ENCODE measurements at regions not wholly inside any gene's neighbourhood (a gene's known extent, or its start where the extent isn't known, plus 50 kb on each side); places are given as distances from the start of the nearest gene placed in this dataset.

GRCh38 chr1:14173598-14173997 lies 424.9 kb upstream of the KAZN start:
- no peak for TF ChIP-seq CTCF (IDR thresholded peaks at IDR 0.05)

- TF ChIP-seq CTCF (IDR thresholded peaks at IDR 0.05): no peak
These were observed 417.7 kb upstream of the KAZN start for GRCh38 chr1:14180738-14181137.

- TF ChIP-seq CTCF (IDR thresholded peaks at IDR 0.05): no peak
These were observed 417.2 kb upstream of the KAZN start for GRCh38 chr1:14181191-14181795.

DNA sequence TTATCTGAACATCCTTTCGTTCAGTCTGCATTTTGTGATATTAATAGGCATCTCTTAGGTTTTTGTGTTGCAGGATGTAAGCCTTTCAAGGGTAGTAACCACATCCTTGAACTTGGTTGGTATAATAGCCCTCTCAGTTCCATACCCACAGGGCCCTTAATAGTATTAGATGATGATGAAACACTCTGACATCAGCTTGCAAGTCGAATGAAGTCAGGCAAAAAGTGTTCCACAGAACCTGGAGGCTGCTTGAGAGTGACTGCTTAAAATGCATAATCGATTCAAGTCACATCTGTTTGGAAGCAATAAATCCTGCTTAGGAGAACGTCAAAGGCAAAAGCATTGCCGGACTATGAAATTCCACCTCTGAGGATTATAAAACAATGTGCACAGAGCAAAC lies 415.6 kb upstream of the KAZN start:
- TF ChIP-seq CTCF (IDR thresholded peaks at IDR 0.05): no peak

DNA sequence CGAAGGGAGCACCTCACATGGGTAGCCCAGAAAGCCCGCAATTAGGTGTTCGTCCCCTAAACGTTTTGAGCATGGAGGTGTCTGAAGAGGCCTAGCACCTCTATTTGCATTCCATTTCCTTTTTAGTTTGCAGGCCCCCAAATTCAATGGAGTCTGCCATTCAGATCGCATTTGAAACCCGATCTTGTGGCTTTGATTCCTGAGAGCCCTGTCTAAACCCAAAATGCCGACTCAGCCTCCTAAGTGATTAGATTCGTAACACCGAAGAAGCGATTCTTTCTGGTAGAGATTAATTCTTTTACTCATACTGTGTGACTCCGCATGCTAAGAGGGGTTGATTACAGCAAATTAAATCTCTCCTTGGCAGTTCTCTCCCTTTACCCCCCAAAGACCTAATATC lies 415.2 kb upstream of the KAZN start:
- no peak for TF ChIP-seq CTCF (IDR thresholded peaks at IDR 0.05)

DNA sequence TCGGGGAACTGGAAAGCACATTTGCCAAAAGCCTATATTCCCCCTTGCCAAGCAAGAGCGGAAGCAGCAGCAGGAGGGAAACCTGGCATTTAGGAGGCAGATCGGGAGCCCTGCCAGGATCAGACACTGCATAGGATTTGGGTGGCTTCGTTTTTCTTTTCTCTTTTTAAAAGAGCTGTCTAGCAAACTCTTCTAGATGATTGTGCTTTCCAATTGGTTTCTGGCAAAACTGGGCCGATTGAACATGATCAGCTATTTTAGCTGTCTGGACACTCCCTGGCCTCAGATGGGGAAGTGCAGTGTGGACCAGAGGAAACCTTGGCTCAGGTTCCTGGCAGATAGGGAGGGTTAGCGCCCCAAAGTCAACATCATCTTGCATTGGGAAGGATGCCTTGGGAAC lies 414.0 kb upstream of the KAZN start:
- TF ChIP-seq CTCF (IDR thresholded peaks at IDR 0.05): no peak

DNA sequence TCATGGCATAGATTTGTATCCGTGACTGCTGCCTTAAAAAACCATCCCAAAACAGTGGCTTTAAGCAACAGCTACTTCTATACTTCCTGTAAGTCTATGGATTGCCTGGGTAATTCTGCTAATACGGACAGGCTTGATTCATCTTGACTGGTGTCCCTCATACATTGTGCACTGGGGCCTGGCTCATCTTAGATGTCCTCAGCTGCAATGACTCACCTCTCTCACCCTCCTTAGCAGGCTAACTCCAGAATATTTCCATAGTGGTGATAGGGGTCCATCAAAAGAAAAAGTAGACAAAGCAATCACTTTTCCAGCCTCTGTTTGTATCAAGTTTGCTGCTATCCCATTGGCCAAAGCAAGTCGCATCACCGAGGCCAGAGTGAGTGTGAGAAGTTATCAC lies 409.1 kb upstream of the KAZN start:
- no peak for TF ChIP-seq CTCF (IDR thresholded peaks at IDR 0.05)

DNA sequence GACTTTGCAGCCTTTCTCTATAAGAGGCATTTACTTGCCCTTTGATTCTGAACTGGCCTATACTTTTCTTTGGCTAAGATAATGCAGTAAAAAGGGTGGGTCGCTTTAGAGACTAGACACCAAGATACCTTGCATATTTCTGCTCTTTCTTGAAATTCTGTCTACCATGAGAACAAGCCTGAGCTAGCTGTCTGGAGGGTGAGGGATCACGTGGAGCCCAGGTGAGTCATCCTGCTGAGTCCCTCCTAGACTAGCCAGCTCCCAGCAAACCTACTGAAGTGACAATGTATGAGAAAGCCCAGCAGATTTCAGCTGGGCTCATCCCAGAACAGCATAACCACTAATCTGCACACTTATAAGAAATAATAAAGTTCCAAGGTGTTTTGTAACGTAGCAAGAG lies 408.0 kb upstream of the KAZN start:
- TF ChIP-seq CTCF (IDR thresholded peaks at IDR 0.05): no peak

Measured in LNCAP (cell line).